ENCODE measurements at regions not wholly inside any gene's neighbourhood (a gene's known extent, or its start where the extent isn't known, plus 50 kb on each side); places are given as distances from the start of the nearest gene placed in this dataset.
"Not testable (repeated sequence)": the region's sequence is repeated elsewhere in the genome, so short reads cannot be mapped to it uniquely, and the experiment has no call there.

GRCh38 chr1:189331071-189331470, 1146.6 kb downstream of the BRINP3 start:
- not testable (repeated sequence) for TF ChIP-seq CTCF, POLR2A (IDR thresholded peaks at IDR 0.05)

Data from esophagus squamous epithelium (tissue), 4 donors.